Stimulated activated CD4-positive, alpha-beta T cell treated with anti-CD3 and anti-CD28 coated beads, Interleukin-1b, Interleukin-23, amount 100 ng/mL, for 1 hour (primary cell): ENCODE measurements at regions not wholly inside any gene's neighbourhood (a gene's known extent, or its start where the extent isn't known, plus 50 kb on each side); places are given as distances from the start of the nearest gene placed in this dataset.

Source experiments
- DNase-seq, 2 donors: peaks; one replicate each; pipeline ENCODE4 v3.0.0-alpha.2; 2020; ENCODE audit warnings: low read depth in 2 of 2

DNA sequence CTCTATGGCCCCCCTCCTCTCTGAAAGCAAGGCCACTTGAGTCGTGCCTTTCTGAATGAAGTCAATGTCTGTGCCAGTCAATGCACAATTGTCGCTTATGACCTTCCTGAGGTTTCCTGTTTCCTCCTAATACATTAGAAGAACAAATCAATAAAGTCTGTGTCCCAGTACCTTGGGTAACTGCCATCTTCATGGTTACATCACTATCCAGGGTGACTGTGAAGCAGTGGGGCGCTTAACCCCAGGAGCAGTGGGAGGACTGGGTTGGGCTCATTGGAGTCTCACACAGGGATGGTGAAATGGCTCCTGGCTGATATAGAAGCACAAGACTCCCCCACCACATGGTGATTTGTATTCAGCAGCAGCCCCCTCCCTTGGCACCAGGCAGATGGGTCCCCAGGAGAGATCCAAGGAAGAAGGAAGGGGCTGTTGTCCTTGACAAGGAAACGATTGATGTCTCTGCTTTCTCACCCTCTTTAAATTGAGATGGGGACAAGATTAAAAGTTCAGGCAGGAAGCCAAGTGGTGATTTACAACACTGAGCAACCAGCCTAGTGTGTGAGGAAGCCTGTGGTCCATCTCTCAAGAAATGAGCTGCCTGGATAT, 261.9 kb upstream of the ZNF462 start:
- no peak for DNase-seq

DNA sequence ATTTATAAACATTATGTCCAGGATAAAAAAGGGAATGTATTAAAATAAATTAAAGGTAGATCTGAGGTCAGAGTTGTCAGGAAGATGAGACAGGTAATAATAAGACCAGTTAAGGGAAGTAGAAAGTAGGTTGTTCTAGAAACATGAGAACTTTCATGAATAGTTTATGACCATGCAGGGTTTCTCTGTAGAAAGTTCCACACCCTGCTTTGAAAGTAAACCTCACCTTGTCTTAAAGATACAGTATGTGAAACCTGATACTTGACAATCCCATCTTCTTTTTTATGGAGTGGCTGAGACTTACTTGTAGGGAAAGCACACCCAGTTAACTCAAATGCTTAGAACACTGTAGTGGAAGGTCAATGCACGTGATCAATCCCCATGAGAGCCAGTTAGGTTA, 260.6 kb upstream of the ZNF462 start:
- no peak for DNase-seq

DNA sequence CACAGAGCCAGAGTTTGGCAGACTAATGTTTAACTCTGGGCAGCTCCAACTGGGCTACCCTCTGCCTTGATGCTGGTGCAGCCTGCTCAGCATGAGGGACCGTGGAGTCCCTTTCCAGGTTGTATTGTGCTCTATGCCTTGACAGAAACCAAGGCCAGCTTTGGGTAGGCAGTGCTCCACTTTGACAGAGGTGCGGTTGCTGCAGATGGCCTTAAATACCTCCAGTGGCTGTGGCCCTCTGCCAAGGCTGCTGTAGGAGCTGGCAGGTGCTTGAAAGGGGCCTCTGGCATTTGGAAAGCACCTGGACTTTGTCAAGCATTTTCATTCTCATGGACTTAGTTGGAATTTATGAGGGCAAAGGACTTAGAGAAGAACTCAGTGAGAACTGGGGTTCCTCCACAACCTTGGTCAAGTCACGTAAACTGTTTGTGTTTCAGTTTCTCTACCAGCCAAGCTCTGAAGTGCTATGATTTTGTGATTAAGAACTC, 249.7 kb upstream of the ZNF462 start:
- no peak for DNase-seq

DNA sequence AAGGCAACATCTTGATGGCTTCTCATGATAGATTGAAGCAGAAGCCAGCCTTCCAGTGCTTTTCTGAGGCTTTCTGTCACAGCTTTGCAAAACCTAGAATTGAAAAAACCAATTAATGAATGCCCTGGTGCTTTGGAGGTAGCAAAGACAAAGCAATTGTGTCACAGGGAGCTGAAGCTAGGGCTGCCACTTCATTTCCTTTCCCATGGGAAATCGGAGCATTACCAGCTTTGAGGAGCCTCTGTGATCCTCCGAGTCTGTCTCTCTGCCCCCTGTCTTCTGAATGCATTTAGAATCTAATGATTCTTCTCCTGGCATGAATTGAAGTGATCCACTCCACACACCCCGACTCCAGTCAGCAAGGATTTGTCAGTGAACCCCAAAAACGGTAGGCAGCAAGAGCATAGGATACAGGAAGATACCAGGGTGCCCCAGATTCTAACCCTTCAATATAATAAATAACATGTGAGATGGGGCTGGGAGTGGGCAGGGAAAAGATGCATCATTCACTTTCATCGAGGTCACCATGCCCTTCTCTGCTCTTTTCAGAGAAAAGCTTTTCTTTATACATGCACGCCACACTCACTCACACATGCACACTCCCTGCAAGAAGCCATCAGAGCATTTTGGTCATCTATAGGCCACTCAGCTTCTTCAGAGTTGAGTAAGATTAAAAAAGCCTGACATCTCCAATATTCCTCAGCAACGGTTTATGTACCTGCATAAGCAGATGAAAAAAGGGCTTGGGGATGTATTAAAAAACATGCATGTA, 247.7 kb upstream of the ZNF462 start:
- no peak for DNase-seq

DNA sequence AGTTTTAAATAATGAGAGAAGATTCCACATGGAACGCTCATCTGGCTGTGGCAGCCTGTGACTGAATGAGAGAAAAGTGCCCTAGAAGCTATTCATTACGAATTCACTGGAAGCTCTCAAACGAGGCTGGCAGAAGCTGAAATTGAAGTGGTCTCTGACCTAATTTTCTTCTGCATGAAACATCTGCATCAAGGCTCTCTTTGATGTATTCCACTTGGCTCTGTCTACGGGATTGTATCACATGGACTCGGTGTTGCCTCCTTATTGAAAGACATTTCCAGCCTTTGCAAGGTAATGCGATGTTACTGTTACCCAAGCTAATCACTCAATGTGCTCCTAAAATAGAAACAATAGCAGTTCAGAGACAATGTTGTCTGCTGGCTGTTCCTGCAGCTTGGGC, 246.9 kb upstream of the ZNF462 start:
- DNase-seq: no peak

DNA sequence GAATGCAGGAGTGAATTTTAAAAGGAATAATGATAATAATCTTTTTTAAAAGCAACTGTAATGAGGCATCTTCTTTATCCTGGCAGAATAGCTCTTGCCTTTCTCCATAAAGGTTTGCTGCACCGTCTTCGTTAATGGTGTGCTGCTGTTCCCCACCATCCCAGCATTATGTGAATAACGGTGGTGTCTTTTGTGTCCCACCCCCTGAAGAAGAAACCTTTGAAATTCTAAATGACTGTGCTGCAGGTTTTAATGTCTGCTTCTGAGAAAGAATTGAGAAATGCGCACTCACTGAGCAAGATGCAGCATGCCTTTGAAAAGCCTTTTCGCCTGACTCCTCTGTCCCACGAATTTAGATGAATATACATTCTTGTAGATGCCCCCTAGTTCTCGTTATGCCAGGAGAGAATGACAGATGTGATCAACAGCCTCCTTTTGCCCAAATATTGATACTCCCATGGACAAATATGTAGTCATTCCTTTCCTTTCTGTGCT, 246.1 kb upstream of the ZNF462 start:
- no peak for DNase-seq

DNA sequence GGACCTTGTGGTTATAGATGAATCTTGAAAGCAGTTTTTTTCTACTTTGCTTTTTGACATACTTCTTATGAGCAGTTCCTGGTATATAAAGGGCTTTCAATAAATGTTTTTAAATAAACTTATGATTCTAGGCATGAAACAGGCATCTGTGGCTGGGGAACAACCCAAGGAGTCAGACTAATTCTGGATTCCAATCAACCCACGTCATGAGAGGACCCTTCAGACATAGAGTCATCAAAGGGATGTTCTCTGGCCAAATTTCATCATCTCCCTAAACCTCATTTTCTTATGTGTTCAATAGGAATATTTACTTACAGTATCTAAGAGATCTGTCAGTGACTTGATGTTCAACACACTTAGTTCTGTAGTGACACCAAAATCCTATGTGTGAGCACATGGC, 243.8 kb upstream of the ZNF462 start:
- DNase-seq: no peak

DNA sequence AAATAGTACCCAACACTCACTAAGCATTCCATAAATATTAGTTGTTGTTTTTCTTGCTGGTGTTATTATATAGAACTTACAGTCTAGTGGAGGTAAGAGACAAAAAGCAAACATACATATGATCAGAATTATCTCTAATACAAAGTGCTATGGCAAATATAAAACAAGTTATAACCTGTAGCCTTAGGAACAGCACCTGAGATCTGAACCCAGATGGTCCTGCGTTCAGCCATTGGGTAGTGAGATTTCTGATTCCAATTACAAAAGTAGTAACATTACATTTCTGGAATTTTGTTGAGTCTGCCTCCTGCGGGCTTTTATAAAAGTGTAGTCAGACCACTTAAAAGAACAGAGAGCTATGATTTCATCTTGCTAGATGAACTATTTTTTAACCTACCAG, 242.9 kb upstream of the ZNF462 start:
- DNase-seq: no peak

DNA sequence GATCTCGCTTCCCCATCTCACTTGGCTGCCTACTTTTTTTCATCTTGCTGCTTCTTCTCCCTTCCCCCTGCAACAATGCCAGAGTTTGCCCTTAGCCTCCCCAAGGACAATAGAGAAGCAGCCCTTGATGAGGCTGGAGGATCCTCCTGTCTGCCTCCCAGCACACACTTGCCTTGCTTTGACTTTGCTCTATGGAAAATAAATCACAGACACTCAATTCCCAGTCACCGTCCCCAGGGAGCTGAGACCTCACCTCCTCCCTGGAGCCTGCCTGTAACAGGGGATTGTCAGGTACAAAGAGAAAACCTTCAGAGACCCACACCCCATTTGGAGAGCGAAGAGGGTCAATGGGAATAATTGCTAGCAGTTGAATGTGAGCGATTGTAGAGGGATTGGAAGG, 242.1 kb upstream of the ZNF462 start:
- DNase-seq: no peak

DNA sequence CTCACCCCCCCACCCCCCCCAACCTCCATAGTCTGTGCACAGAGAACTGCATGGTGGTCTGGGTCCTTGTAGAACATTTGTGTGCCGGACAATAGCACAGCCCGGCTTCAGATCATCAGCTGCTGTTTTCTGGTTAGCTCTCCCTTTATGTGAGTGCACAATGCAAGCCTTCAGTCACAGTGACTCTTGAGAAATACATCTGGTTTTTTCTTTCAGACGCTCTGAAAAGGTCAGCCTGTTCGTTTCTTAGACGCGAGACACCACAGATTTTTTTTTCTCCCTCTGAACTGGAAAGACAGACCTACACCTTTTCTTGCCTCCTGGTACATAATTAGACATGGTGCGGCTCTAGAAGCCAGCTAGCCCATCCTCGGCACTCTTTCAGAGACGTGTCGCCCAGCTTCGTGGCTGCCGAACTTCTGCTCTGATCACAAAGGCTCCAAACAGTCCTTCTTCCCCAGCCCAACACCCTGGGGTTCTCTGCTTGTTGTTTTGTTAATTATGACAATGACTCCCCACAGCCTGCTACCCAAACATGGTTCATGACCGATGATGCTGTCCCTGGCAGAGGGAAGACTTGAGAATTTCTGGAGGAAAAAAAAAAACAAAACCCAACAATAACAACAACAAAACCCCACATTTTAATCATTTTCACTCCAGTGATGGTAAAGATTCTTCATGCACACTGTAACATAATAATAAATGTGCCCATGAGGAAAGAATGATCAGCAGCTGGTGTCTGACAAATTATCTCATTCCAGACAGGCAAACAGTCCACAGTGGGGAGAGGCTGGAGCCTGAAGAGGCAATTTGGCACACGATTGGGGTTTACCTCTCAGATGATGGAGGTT, 241.4 kb upstream of the ZNF462 start:
- DNase-seq: no peak

DNA sequence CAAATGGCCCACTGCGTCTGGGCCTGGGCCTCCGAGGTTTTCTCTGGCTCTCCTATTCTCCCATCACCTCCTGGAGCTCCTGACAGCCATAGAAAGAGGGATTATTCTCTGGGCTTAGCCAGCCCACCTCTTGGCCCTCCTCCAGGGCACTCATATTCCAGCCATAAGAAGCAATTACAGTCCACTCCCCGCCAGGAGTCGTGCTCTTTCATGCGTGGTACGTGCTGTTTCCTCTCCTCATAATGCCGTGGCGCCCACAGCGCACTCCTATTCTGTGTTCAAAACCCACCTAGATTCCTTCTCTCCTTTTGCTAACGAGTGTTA, 240.8 kb upstream of the ZNF462 start:
- no peak for DNase-seq

DNA sequence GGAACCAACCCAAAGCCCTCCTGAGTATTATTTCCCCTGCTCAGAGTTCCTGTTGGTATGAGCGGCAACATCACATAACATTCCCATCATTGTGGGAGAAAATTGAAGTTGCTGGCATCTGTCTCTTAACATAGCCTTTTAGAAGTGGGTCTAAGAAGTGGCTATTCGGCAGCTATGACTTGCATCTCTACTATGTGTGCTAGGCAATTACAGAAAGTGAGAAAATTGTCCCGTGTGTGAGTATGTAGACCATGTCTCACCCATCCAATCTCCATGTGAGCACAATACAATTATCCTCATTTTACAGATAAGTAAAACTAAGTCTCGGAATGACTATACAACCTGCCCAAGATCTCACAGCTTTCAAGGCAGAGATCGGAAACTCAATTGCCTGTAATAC, 239.4 kb upstream of the ZNF462 start:
- no peak for DNase-seq

DNA sequence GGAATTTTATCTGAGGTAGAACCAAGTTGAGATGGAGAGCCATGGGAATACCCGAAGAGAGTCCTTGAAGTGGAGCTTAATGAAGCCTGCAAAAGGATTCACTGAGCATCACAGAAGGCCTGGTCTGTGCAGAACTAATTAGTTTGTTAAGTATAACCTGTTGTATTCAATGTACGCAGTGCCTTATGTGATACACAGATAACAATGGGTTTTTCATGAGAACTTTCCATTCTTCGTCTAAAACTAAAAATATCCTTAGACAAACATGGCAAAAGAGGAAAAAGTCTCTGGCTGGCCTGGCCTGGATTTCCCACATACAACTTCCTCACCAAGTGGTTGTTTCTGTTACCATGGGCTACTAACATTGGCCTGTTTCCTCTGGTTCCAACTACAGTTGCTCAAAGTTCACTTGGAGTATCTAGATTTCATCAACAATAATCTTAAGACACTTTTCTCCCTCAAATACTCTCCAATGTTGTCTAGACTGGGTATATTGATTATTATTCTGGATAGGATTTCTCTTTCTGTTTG, 237.6 kb upstream of the ZNF462 start:
- DNase-seq: no peak

DNA sequence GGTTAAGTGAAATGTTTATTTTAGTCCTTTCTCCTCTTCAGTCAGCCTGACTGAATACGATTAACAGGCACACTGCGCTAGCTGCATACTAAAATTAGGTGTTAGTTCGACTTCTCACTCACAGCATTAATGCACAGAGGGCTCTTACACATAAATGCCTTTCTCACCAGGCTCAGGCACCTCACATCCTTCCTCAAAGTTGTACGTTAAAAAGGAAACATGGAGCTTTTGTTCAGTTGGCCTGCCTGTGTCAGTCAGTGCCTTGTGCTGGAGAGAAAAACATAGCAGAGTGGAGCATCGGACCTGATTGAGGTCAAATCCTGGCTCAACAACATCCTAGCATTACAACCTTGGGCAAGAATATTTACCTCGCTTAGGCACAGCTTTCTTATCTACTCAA, 236.0 kb upstream of the ZNF462 start:
- no peak for DNase-seq

DNA sequence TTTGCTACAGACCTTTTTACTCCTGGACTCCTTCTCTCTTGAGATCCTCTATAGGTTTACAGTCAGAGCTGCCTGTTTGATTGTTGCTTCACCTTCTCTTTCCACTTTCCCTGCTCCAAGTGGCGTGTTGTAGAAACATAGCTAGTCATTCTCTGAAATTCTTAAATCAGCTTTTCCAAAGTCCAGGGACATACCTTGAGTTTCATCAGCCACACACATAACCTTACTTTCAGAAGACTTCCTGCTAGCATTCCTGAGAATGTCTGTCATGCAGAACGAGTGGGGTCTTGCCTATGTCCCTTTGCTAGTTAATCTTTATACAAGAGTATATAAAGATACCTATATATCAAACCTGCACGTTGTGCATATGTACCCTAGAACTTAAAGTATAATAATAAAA, 230.3 kb upstream of the ZNF462 start:
- no peak for DNase-seq

DNA sequence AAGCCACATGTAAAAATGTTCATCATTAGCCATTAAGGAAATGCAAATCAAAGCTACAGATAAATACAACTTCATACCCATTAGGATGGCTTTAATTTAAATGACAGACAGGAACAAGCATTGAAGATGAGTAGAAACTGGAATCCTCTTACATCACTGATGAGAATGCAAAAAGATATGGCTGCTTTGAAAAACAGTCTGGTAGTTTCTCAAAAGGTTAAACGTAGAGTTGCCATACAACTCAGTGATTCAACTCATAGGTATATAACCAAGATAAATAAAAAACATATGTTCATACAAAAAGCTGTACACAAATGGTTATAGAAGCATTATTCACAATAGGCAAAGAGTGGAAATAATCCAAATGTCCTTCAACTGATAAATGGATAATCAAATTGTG, 228.8 kb upstream of the ZNF462 start:
- no peak for DNase-seq

DNA sequence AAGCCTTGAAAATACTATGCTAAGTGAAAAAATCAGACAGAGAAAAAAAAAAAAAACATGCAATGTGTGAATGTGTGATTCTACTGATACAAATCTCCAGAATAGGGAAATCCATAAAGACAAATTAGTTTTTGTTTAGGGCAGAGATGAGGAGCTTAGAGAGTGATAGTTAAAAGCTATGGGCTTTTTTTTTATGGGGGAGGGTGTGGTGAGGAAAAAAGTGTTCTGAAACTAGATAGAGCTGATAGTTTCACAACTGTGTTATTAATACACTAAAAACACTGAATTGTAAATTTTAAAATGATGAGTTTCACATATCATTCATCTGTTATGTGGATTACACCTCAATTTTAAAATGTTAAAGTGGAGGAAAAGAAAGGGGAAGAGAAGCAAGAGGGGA, 228.3 kb upstream of the ZNF462 start:
- DNase-seq: no peak

DNA sequence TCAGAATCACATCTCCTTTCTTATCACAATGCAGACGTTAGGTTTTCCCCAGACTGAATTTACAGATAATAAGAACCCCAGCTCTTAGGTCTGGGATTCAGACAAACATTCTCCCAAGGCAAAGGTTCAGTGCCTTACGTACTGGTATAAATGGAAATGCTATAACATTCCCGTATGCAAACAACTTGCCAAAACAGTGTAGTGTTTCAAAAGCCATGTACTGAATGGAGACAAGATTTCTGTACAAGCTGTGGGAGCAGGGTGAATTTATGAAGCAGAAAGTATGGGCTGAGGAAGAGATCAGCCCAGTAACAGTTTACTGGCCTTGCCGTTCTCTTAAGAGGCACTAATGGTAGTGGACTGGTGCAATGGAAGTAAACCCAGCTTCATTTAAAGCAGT, 225.5 kb upstream of the ZNF462 start:
- DNase-seq: no peak

DNA sequence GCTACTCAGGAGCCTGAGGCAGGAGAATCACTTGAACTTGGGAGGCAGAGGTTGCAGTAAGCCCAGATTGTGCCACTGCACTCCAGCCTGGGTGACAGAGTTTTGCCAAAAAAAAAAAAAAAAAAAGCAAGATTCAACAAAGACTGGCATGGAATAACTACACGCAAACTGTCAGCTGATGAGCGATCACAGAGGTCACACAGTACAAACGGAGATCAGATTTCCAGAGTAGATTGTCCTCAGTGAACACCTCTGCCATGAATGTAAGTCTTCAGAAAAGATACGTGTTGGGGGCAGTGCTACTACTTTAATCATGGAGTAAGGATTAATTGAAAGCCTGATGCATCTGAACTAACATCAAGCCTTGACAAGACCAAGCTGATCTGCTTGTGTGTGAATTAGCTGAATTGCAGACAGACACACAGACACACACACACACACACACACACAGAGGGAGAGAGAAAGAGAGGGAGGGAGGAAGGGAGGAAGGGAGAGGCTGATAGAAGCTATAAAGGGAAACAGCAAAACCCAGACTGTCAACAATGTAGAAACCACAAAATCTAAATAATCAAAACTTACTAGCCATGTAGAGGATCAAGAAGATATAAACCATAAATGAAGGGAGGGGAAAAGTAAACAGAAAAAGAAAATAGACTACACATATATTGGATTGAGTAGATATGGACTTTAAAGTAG, 222.9 kb upstream of the ZNF462 start:
- DNase-seq: no peak

DNA sequence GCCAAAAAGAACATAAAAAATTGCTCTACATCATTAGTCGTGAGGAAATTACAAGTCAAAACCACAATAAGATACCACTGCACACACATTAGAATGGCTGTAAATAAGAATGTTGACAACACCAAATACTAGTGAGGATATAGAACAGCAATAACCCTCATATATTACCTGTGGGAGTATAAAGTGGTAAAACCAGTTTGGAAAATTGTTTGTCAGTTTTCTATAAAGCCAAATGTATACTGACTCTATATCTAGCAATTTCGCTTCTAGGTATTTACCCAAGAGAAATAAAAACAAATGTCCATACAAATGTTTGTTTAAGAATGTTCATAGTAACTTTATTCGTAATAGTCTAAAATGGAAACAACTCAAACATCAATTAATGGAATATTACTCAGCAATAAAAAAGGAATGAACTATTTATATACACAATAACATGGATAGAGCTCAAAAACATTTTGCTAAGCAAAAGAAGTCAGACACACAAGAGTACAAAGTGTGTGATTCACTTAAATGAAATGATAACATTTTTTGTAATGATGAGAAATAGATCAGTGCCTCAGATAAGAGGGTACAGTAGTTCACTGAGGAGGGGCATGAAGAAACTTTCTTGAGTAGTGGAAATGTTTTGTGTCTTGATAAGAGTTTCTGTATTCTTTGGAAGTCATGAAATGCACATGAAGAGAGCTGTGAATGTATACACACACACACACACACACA, 219.6 kb upstream of the ZNF462 start:
- DNase-seq: no peak

DNA sequence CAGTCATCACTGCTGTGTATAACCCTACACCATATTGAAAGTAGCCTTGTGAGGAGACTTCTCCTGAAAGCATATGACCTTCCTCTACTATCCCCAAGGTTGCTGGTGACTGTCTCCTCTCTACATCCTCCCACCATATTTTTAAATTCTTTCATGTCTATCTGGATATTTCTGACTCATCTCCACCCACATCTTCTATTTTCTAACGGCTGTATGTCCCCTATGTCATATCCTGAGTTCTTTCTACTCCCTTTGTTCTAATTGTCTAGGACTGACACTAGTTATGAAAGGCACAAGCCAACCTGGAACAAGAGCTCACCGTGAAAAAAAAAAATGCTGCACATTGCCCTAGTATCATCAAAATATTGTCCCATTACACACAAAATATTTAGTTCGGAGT, 218.3 kb upstream of the ZNF462 start:
- no peak for DNase-seq
